ENCODE measurements at regions not wholly inside any gene's neighbourhood (a gene's known extent, or its start where the extent isn't known, plus 50 kb on each side); places are given as distances from the start of the nearest gene placed in this dataset.
"Not testable (repeated sequence)": the region's sequence is repeated elsewhere in the genome, so short reads cannot be mapped to it uniquely, and the experiment has no call there.

DNA sequence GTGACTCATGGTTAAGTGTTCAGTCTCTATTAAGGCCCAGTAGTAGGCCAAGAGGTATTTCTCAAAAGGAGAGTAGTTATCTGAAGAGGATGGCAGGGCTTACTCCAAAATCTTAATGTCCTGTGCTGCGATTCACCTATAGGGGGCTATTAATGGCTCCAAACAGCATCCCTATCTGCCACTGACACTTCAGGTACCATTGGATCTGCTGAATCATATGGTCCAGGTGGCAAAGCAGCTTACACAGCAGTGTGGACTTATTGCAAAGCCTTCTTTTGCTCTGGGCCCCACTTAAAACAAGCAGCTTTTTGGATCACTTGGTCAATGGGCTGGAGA, 60.8 kb upstream of the ATP2B1 start:
- WGBS, 5 donors = 88 to 100% (median 97%) methylated on average over 1 of the region's 1 CpG
- no peak overlapping the region for H3K27ac ChIP-seq
- H3K4me3 ChIP-seq = no peak overlapping the region
- H3K4me1 ChIP-seq = peaks cover 0 to 11% (median 4%) of the 10 kb centered on the region in 6 donors
- intact Hi-C loops (cut with DNase I; ENCODE audit: low total_unique reads) = no loop called here
- H3K27me3 ChIP-seq (replicated peaks in 1 of 7) = no peaks in the 10 kb centered on the region
- no peaks in the 10 kb centered on the region for H3K9me3 ChIP-seq
- TF ChIP-seq POLR2AphosphoS5 (IDR thresholded peaks at IDR 0.05) (no peak), POLR2A (IDR thresholded peaks at IDR 0.05) (no peak)
- TF ChIP-seq, protein P1, sequence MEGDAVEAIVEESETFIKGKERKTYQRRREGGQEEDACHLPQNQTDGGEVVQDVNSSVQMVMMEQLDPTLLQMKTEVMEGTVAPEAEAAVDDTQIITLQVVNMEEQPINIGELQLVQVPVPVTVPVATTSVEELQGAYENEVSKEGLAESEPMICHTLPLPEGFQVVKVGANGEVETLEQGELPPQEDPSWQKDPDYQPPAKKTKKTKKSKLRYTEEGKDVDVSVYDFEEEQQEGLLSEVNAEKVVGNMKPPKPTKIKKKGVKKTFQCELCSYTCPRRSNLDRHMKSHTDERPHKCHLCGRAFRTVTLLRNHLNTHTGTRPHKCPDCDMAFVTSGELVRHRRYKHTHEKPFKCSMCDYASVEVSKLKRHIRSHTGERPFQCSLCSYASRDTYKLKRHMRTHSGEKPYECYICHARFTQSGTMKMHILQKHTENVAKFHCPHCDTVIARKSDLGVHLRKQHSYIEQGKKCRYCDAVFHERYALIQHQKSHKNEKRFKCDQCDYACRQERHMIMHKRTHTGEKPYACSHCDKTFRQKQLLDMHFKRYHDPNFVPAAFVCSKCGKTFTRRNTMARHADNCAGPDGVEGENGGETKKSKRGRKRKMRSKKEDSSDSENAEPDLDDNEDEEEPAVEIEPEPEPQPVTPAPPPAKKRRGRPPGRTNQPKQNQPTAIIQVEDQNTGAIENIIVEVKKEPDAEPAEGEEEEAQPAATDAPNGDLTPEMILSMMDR (IDR thresholded peaks at IDR 0.05 in 8 of 11, conservative IDR thresholded peaks at IDR 0.05 in 3 of 11) = no peak
- H3K36me3 ChIP-seq = no peaks in the 10 kb centered on the region
- no peak for DNase-seq

DNA sequence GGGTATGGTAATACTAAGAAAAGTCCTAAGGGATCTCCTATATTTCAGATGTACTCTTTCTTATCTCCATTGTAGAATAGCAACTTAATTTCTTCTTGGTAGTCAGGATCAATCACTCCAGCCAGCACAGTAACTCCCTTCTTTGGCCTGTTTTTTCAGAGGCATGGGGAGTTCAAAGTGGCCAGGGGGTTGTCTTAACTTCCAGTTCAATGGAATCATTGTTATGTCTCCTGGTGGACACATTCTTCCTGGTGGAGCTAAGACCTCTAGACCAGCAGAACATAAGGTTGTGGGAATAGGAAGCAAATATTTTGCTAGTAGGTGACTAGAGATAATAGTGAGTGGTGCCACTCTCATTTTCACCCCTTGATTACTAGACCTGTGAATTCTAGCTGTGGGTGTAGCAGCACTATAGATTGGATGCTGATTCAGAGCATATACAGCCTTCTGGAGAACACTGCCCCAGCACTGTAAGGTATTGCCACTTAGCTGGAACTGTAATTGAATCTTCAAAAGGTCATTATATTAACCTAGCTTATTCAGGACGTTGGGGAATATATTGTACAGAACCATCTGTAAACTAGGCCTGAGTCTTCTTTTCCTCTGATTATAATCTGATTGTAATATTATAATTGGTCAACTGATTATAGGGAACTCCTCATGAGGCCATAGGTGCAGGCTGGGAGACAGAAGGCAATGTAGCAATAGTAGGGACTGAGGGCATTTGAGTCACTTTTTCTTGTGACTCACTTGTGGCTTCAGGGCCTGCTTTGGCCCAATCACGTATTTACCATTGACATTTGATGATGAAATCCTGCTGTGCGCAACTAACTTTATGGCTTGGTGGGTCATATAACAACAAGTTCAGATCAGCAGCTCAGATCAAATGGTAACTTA, 60.2 kb upstream of the ATP2B1 start:
- no peaks in the 10 kb centered on the region for H3K36me3 ChIP-seq
- no peaks in the 10 kb centered on the region for H3K27me3 ChIP-seq (replicated peaks in 1 of 7)
- WGBS, 5 donors = 66 to 87% (median 75%) methylated on average over 3 of the region's 3 CpGs
- H3K4me3 ChIP-seq = no peak overlapping the region
- intact Hi-C loops (cut with DNase I; ENCODE audit: low total_unique reads) = no loop called here
- no peak for DNase-seq
- TF ChIP-seq POLR2AphosphoS5 (IDR thresholded peaks at IDR 0.05) = no peak
- H3K4me1 ChIP-seq = peaks cover 0 to 11% (median 4%) of the 10 kb centered on the region in 6 donors
- H3K9me3 ChIP-seq = peaks cover 0 to 5% (median 0%) of the 10 kb centered on the region in 8 donors
- no peak overlapping the region for H3K27ac ChIP-seq

DNA sequence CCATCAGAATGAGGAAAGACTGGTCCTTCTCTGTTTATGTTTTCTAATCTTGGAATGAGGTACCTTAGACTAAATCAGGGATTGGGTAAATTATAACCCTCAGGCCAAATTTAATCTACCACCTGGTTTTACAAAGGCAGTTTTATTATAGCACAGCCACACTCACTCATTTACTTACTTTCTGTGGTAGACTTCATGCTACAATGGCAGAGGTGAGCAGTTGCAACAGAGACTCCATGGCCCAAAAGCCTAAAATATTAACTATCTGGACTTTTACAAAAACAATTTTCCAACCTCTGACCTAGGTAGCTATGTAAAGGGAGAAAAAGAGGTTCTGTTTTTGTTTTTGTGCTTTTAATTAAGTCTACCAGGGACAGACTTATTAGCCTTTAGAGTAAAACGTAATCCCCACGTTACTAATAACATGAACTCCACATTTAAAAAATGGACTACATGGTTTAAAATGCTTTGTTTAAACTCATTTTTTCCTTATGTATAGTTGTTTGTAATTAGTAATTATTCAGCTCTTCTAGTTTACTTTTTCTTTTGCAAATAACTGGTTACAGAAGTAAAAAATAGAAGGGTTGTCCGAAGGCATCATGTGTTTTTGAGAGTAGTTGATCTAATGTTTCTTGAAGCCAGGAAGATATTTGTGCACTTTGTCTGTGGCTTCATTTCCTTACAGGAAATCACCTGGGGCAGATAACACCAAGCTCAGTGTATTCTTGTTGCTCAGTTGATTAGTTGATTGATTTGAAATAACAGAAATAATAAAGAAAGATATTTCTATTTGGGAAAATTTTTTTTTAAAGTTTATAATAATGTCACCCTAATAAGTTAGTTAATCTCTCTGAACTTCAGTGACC, 57.6 kb upstream of the ATP2B1 start:
- DNase-seq = no peak
- Histone ChIP-seq H3K4me1 (peaks cover 0 to 15% (median 5%) of the 10 kb centered on the region in 6 donors), H3K9me3 (peaks cover 0 to 5% (median 0%) of the 10 kb centered on the region in 8 donors), H3K27ac (peak overlapping the region in 2 of 8 donors; percentile 17 to 24), H3K4me3 (no peak overlapping the region), H3K36me3 (no peaks in the 10 kb centered on the region), H3K27me3 (replicated peaks in 1 of 7) (no peaks in the 10 kb centered on the region)
- 61 to 74% (median 67%) methylated on average over 3 of the region's 3 CpGs for WGBS, 5 donors
- TF ChIP-seq, protein P1 (IDR thresholded peaks at IDR 0.05 in 8 of 11, conservative IDR thresholded peaks at IDR 0.05 in 3 of 11) = no peak
- TF ChIP-seq POLR2AphosphoS5 (IDR thresholded peaks at IDR 0.05) (no peak), POLR2A (IDR thresholded peaks at IDR 0.05) (no peak)
- intact Hi-C loops (cut with DNase I; ENCODE audit: low total_unique reads) = no loop called here

DNA sequence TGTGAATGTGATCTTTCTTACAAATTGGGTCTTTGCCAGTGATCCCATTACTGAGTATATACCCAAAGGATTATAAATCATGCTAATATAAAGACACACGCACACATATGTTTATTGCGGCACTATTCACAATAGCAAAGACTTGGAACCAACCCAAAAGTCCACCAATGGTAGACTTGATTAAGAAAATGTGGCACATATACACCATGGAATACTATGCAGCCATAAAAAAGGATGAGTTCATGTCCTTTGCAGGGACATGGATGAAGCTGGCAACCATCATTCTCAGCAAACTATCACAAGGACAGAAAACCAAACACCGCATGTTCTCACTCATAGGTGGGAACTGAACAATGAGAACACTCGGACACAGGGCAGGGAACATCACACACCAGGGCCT, 55.5 kb upstream of the ATP2B1 start:
- intact Hi-C loops (cut with DNase I; ENCODE audit: low total_unique reads) = not testable (repeated sequence)
- 95 to 98% (median 97%) methylated on average over 4 of the region's 4 CpGs for WGBS, 5 donors

More for the DNA sequence above, 55.5 kb upstream of the ATP2B1 start:
- not testable (repeated sequence) for H3K9me3 ChIP-seq; H3K4me3 ChIP-seq; H3K36me3 ChIP-seq; DNase-seq; H3K27ac ChIP-seq; H3K27me3 ChIP-seq (replicated peaks in 1 of 7)
- H3K4me1 ChIP-seq = peaks cover 0 to 31% (median 17%) of the 10 kb centered on the region in 6 donors

Data from spleen (tissue), 11 donors.